ENCODE measurements at regions not wholly inside any gene's neighbourhood (a gene's known extent, or its start where the extent isn't known, plus 50 kb on each side); places are given as distances from the start of the nearest gene placed in this dataset.

- DNase-seq, result no peak
Measured at GRCh38 chr3:90253131-90253530, 1145.7 kb downstream of the EPHA3 start.

GRCh38 chr3:90261481-90262433 is 1154.3 kb downstream of the EPHA3 start:
- no peak for DNase-seq
